AG20443 (cell line): ENCODE measurements at regions not wholly inside any gene's neighbourhood (a gene's known extent, or its start where the extent isn't known, plus 50 kb on each side); places are given as distances from the start of the nearest gene placed in this dataset.
A peak's percentile ranks its signal among the peaks of the same experiment; 100 is the strongest.
"Not testable (repeated sequence)": the region's sequence is repeated elsewhere in the genome, so short reads cannot be mapped to it uniquely, and the experiment has no call there.

Experiments used
- DNase-seq: peaks from one replicate; pipeline ENCODE4 v3.0.0; 2012; ENCODE audit warnings: low spot score, mixed read lengths

- DNase-seq, result no peak
Measured at GRCh38 chr18:42474577-42474976, 519.5 kb downstream of the PIK3C3 start.

GRCh38 chr18:42475157-42475556 lies 520.1 kb downstream of the PIK3C3 start:
- no peak for DNase-seq

GRCh38 chr18:42477267-42477666 lies 522.2 kb downstream of the PIK3C3 start:
- DNase-seq, result no peak

- no peak for DNase-seq
Measured at GRCh38 chr18:42480441-42480840, 525.4 kb downstream of the PIK3C3 start.

- DNase-seq, result no peak
Measured at GRCh38 chr18:42484648-42485047, 529.6 kb downstream of the PIK3C3 start.

GRCh38 chr18:42486271-42486670 lies 531.2 kb downstream of the PIK3C3 start:
- DNase-seq, result no peak

- DNase-seq, result no peak
Measured at GRCh38 chr18:42508683-42509296, 553.8 kb downstream of the PIK3C3 start.

- no peak for DNase-seq
Measured at GRCh38 chr18:42509750-42510415, 554.8 kb downstream of the PIK3C3 start.

GRCh38 chr18:42510540-42510939 lies 555.5 kb downstream of the PIK3C3 start:
- no peak for DNase-seq

- no peak for DNase-seq
Measured at GRCh38 chr18:42513441-42513840, 558.4 kb downstream of the PIK3C3 start.

GRCh38 chr18:42514512-42514911 lies 559.5 kb downstream of the PIK3C3 start:
- DNase-seq, result peak; percentile 9

GRCh38 chr18:42517896-42518295 lies 562.9 kb downstream of the PIK3C3 start:
- DNase-seq, result no peak

GRCh38 chr18:42518331-42518730 lies 563.3 kb downstream of the PIK3C3 start:
- DNase-seq, result not testable (repeated sequence)

GRCh38 chr18:42520138-42520537 lies 565.1 kb downstream of the PIK3C3 start:
- no peak for DNase-seq

GRCh38 chr18:42525905-42526304 lies 570.9 kb downstream of the PIK3C3 start:
- DNase-seq, result no peak

- no peak for DNase-seq
Measured at GRCh38 chr18:42527766-42528165, 572.7 kb downstream of the PIK3C3 start.

- DNase-seq, result no peak
Measured at GRCh38 chr18:42530276-42530675, 575.2 kb downstream of the PIK3C3 start.

- DNase-seq, result no peak
Measured at GRCh38 chr18:42532119-42532518, 577.1 kb downstream of the PIK3C3 start.

GRCh38 chr18:42533009-42533575 lies 578.1 kb downstream of the PIK3C3 start:
- no peak for DNase-seq

- no peak for DNase-seq
Measured at GRCh38 chr18:42533616-42534015, 578.6 kb downstream of the PIK3C3 start.

- no peak for DNase-seq
Measured at GRCh38 chr18:42534313-42534712, 579.3 kb downstream of the PIK3C3 start.

GRCh38 chr18:42536442-42536841 lies 579.0 kb downstream of the RIT2 start:
- no peak for DNase-seq

- DNase-seq, result no peak
Measured at GRCh38 chr18:42537291-42537690, 578.2 kb downstream of the RIT2 start.

GRCh38 chr18:42544901-42545300 lies 570.6 kb downstream of the RIT2 start:
- DNase-seq, result no peak
